HG03520 (cell line): ENCODE measurements at regions not wholly inside any gene's neighbourhood (a gene's known extent, or its start where the extent isn't known, plus 50 kb on each side); places are given as distances from the start of the nearest gene placed in this dataset.

Source experiments
- ATAC-seq: cut with Tn5 transposase; IDR thresholded peaks from one replicate; pipeline ENCODE4 v1.9.1; 2021; ENCODE audit warnings: mild to moderate bottlenecking, moderate library complexity; ENCODE audit not compliant: unreplicated experiment

- ATAC-seq: no peak
Observed at GRCh38 chr11:28520291-28520690, 412.1 kb downstream of the METTL15 start.

- no peak for ATAC-seq
Observed at GRCh38 chr11:28518825-28519224, 410.6 kb downstream of the METTL15 start.

GRCh38 chr11:28517621-28518020, 409.4 kb downstream of the METTL15 start:
- ATAC-seq: no peak

GRCh38 chr11:28514391-28514790, 406.2 kb downstream of the METTL15 start:
- ATAC-seq: no peak

- no peak for ATAC-seq
Observed at GRCh38 chr11:28512143-28512756, 404.1 kb downstream of the METTL15 start.

GRCh38 chr11:28505232-28505631, 397.0 kb downstream of the METTL15 start:
- no peak for ATAC-seq

GRCh38 chr11:28504555-28505110, 396.4 kb downstream of the METTL15 start:
- no peak for ATAC-seq

- no peak for ATAC-seq
Observed at GRCh38 chr11:28495333-28495732, 387.1 kb downstream of the METTL15 start.

GRCh38 chr11:28491431-28491830, 383.2 kb downstream of the METTL15 start:
- no peak for ATAC-seq

GRCh38 chr11:28490773-28491382, 382.7 kb downstream of the METTL15 start:
- ATAC-seq: no peak

- no peak for ATAC-seq
Observed at GRCh38 chr11:28488336-28488735, 380.1 kb downstream of the METTL15 start.

GRCh38 chr11:28483072-28483867, 375.1 kb downstream of the METTL15 start:
- no peak for ATAC-seq

- no peak for ATAC-seq
Observed at GRCh38 chr11:28482666-28483065, 374.5 kb downstream of the METTL15 start.

GRCh38 chr11:28481616-28482480, 373.7 kb downstream of the METTL15 start:
- no peak for ATAC-seq

- ATAC-seq: no peak
Observed at GRCh38 chr11:28480406-28480805, 372.2 kb downstream of the METTL15 start.

- peak; percentile 48 for ATAC-seq
Observed at GRCh38 chr11:28476864-28477263, 368.7 kb downstream of the METTL15 start.

- ATAC-seq: no peak
Observed at GRCh38 chr11:28476049-28476448, 367.9 kb downstream of the METTL15 start.

- ATAC-seq: no peak
Observed at GRCh38 chr11:28472904-28473303, 364.7 kb downstream of the METTL15 start.

GRCh38 chr11:28471537-28471936, 363.3 kb downstream of the METTL15 start:
- ATAC-seq: no peak

- ATAC-seq: no peak
Observed at GRCh38 chr11:28470180-28470579, 362.0 kb downstream of the METTL15 start.

GRCh38 chr11:28466506-28466905, 358.3 kb downstream of the METTL15 start:
- no peak for ATAC-seq
